Retina (tissue), 1 donor: ENCODE measurements at regions not wholly inside any gene's neighbourhood (a gene's known extent, or its start where the extent isn't known, plus 50 kb on each side); places are given as distances from the start of the nearest gene placed in this dataset.

ENCODE experiments used
- DNase-seq: peaks from one replicate; pipeline ENCODE4 v3.0.0-alpha.2; 2016

GRCh38 chr2:188077757-188078156, 213.9 kb upstream of the GULP1 start:
- DNase-seq, result no peak

- DNase-seq, result no peak
These were observed 213.1 kb upstream of the GULP1 start for GRCh38 chr2:188078534-188078933.

- DNase-seq, result no peak
These were observed 212.5 kb upstream of the GULP1 start for GRCh38 chr2:188079196-188079595.

GRCh38 chr2:188085421-188085820, 206.3 kb upstream of the GULP1 start:
- no peak for DNase-seq

GRCh38 chr2:188089901-188090300, 201.8 kb upstream of the GULP1 start:
- no peak for DNase-seq

GRCh38 chr2:188091220-188091619, 200.5 kb upstream of the GULP1 start:
- no peak for DNase-seq

- DNase-seq, result no peak
These were observed 198.9 kb upstream of the GULP1 start for GRCh38 chr2:188092734-188093133.

- DNase-seq, result no peak
These were observed 194.8 kb upstream of the GULP1 start for GRCh38 chr2:188096910-188097309.

- no peak for DNase-seq
These were observed 188.8 kb upstream of the GULP1 start for GRCh38 chr2:188102881-188103280.

GRCh38 chr2:188114014-188114413, 177.7 kb upstream of the GULP1 start:
- DNase-seq, result no peak

- no peak for DNase-seq
These were observed 174.0 kb upstream of the GULP1 start for GRCh38 chr2:188117706-188118105.

- DNase-seq, result no peak
These were observed 173.2 kb upstream of the GULP1 start for GRCh38 chr2:188118431-188118830.

GRCh38 chr2:188119112-188119838, 172.4 kb upstream of the GULP1 start:
- DNase-seq, result no peak

- DNase-seq, result no peak
These were observed 168.7 kb upstream of the GULP1 start for GRCh38 chr2:188122985-188123384.

- DNase-seq, result no peak
These were observed 162.0 kb upstream of the GULP1 start for GRCh38 chr2:188129677-188130076.

GRCh38 chr2:188130317-188130716, 161.4 kb upstream of the GULP1 start:
- no peak for DNase-seq

GRCh38 chr2:188131281-188131680, 160.4 kb upstream of the GULP1 start:
- no peak for DNase-seq

- DNase-seq, result no peak
These were observed 159.3 kb upstream of the GULP1 start for GRCh38 chr2:188132385-188132784.

GRCh38 chr2:188134241-188134640, 157.4 kb upstream of the GULP1 start:
- no peak for DNase-seq

GRCh38 chr2:188138313-188138712, 153.4 kb upstream of the GULP1 start:
- DNase-seq, result no peak

GRCh38 chr2:188142088-188142487, 149.6 kb upstream of the GULP1 start:
- DNase-seq, result no peak

- DNase-seq, result no peak
These were observed 148.9 kb upstream of the GULP1 start for GRCh38 chr2:188142636-188143295.

- DNase-seq, result no peak
These were observed 145.8 kb upstream of the GULP1 start for GRCh38 chr2:188145885-188146284.

GRCh38 chr2:188146888-188147287, 144.8 kb upstream of the GULP1 start:
- DNase-seq, result no peak

GRCh38 chr2:188151670-188152069, 140.0 kb upstream of the GULP1 start:
- no peak for DNase-seq
